ENCODE measurements at regions not wholly inside any gene's neighbourhood (a gene's known extent, or its start where the extent isn't known, plus 50 kb on each side); places are given as distances from the start of the nearest gene placed in this dataset.

DNA sequence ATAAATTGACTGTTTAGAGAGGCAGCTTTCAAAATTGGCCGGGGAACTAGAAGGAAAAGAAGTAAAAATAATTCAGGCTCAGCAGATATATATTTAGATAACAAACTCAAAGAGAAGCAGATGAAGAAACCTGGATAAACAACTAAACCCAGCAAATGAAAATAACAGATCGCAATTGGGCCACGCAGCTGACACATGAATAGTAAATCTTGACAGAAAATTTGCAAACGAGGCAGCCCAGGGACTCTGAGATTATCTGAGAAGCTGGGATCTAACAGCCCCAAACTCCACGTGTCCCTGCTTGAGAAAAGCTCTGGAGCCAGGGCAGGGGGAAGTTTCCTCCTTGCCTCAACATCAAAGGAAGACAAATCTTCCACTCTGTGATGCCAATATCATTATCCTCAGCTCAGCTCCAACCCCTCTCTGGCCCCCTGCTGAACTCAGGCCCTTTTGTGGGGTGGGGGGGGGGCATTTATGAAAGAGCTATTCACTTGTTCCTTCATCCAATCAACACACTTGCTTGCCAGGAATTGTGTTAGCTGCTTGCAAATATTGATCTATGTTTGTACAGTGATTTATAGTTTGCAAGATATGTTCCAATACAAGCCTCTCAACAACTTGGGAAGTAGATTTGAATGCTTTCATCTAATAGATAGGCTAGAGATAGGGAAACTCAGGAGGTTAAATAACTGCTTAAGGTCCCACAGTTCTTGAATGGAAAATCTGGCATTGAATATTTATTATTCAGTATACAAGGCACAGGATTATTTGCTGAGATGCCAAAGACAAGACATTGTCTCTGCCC is 72.5 kb upstream of the C11orf87 start:
- TF ChIP-seq EZH2 (IDR thresholded peaks at IDR 0.05; ENCODE audit: borderline replicate concordance, low read depth, low read length, poor library complexity, severe bottlenecking) (no peak), CTCF (conservative IDR thresholded peaks at IDR 0.05; ENCODE audit: low read depth, low read length) (no peak)
- ChIA-PET POLR2A (ENCODE audit: low non-redundant PET) (no interaction called here), CTCF (no interaction called here)
- no peak for DNase-seq (ENCODE audit: low spot score)
- Histone ChIP-seq H3K4me1 (ENCODE audit: insufficient read depth, low read length, poor library complexity, severe bottlenecking) (no peaks in the 10 kb centered on the region), H3K36me3 (ENCODE audit: insufficient read depth, low read length, poor library complexity, severe bottlenecking) (no peaks in the 10 kb centered on the region), H3K9me3 (ENCODE audit: low read depth, low read length, poor library complexity, severe bottlenecking) (no peaks in the 10 kb centered on the region), H3K27ac (ENCODE audit: low read depth, low read length, poor library complexity, severe bottlenecking) (no peak overlapping the region), H3K4me3 (ENCODE audit: low read depth, low read length, poor library complexity, severe bottlenecking) (no peak overlapping the region), H3K27me3 (replicated peaks; ENCODE audit: insufficient read depth, low read depth, low read length, poor library complexity) (peaks cover 12% of the 10 kb centered on the region)
- no TSS peak for BruUV-seq (replicated peaks)
- intact Hi-C loops (cut with micrococcal nuclease; ENCODE audit: unreplicated experiment) = no loop called here

DNA sequence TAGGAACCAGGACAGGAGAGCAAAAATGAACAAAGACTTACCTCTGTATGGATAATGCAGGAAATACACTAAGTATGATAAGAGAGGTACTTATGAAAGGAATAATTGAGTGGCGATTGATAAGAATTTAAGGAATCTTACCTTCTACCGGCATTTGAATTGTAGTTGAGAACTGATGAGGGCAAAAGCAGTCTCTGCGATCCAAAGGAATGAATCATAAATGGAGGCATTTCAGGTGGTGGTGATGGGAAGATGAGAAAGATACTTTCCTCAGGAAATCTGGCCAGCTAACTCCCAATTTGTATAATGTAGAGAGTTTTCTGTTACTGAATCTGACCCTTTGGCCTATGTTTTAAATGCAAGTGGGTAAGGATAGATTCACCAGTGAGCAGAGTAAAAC is 71.9 kb upstream of the C11orf87 start:
- Histone ChIP-seq H3K9me3 (ENCODE audit: low read depth, low read length, poor library complexity, severe bottlenecking) (no peaks in the 10 kb centered on the region), H3K4me3 (ENCODE audit: low read depth, low read length, poor library complexity, severe bottlenecking) (no peak overlapping the region), H3K27me3 (replicated peaks; ENCODE audit: insufficient read depth, low read depth, low read length, poor library complexity) (peaks cover 12% of the 10 kb centered on the region), H3K36me3 (ENCODE audit: insufficient read depth, low read length, poor library complexity, severe bottlenecking) (no peaks in the 10 kb centered on the region), H3K27ac (ENCODE audit: low read depth, low read length, poor library complexity, severe bottlenecking) (no peak overlapping the region), H3K4me1 (ENCODE audit: insufficient read depth, low read length, poor library complexity, severe bottlenecking) (no peaks in the 10 kb centered on the region)
- ChIA-PET POLR2A (ENCODE audit: low non-redundant PET) (no interaction called here), CTCF (no interaction called here)
- intact Hi-C loops (cut with micrococcal nuclease; ENCODE audit: unreplicated experiment) = no loop called here
- TF ChIP-seq CTCF (conservative IDR thresholded peaks at IDR 0.05; ENCODE audit: low read depth, low read length) = no peak
- TF ChIP-seq EZH2 (IDR thresholded peaks at IDR 0.05; ENCODE audit: borderline replicate concordance, low read depth, low read length, poor library complexity, severe bottlenecking) = no peak
- BruUV-seq (replicated peaks) = no TSS peak
- DNase-seq (ENCODE audit: low spot score) = no peak

- H3K27ac ChIP-seq (ENCODE audit: low read depth, low read length, poor library complexity, severe bottlenecking) = no peak overlapping the region
- H3K4me1 ChIP-seq (ENCODE audit: insufficient read depth, low read length, poor library complexity, severe bottlenecking) = no peaks in the 10 kb centered on the region
- H3K9me3 ChIP-seq (ENCODE audit: low read depth, low read length, poor library complexity, severe bottlenecking) = no peaks in the 10 kb centered on the region
- ChIA-PET POLR2A (ENCODE audit: low non-redundant PET) (no interaction called here), CTCF (no interaction called here)
- no peak for TF ChIP-seq CTCF (conservative IDR thresholded peaks at IDR 0.05; ENCODE audit: low read depth, low read length)
- no peak for TF ChIP-seq EZH2 (IDR thresholded peaks at IDR 0.05; ENCODE audit: borderline replicate concordance, low read depth, low read length, poor library complexity, severe bottlenecking)
- no peaks in the 10 kb centered on the region for H3K36me3 ChIP-seq (ENCODE audit: insufficient read depth, low read length, poor library complexity, severe bottlenecking)
- BruUV-seq (replicated peaks) = no TSS peak
- DNase-seq (ENCODE audit: low spot score) = no peak
- H3K4me3 ChIP-seq (ENCODE audit: low read depth, low read length, poor library complexity, severe bottlenecking) = no peak overlapping the region
- intact Hi-C loops (cut with micrococcal nuclease; ENCODE audit: unreplicated experiment) = no loop called here
- peaks cover 18% of the 10 kb centered on the region for H3K27me3 ChIP-seq (replicated peaks; ENCODE audit: insufficient read depth, low read depth, low read length, poor library complexity)
Observed at GRCh38 chr11:109362059-109362458, 59.9 kb upstream of the C11orf87 start.

Measured in A673 (cell line).